GM21717 (cell line): ENCODE measurements at regions not wholly inside any gene's neighbourhood (a gene's known extent, or its start where the extent isn't known, plus 50 kb on each side); places are given as distances from the start of the nearest gene placed in this dataset.
"Not testable (repeated sequence)": the region's sequence is repeated elsewhere in the genome, so short reads cannot be mapped to it uniquely, and the experiment has no call there.

Experiments used
- ATAC-seq: cut with Tn5 transposase; IDR thresholded peaks from one replicate; pipeline ENCODE4 v1.9.1; 2021; ENCODE audit warnings: mild to moderate bottlenecking, moderate library complexity; ENCODE audit not compliant: unreplicated experiment

- not testable (repeated sequence) for ATAC-seq
These were observed 91.0 kb upstream of the SPDYE9 start for GRCh38 chr7:73176813-73177212.

DNA sequence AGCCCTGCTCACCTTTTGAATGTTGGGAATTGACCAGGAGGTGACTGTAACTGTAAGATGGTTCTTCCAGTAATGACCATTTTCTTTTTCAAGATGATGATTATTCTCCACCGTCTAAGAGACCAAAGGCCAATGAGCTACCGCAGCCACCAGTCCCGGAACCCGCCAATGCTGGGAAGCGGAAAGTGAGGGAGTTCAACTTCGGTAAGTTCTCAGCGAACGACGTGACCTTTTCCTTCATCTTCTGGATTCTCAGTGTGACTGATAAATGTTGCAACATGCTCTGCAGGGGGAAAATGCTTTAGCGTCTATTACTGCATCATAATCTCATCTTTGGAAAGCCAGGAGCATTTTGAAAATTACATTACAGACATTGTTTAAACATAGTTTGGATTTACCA lies 89.5 kb upstream of the SPDYE9 start:
- ATAC-seq: not testable (repeated sequence)

- not testable (repeated sequence) for ATAC-seq
These were observed 85.1 kb upstream of the SPDYE9 start for GRCh38 chr7:73170902-73171301.

DNA sequence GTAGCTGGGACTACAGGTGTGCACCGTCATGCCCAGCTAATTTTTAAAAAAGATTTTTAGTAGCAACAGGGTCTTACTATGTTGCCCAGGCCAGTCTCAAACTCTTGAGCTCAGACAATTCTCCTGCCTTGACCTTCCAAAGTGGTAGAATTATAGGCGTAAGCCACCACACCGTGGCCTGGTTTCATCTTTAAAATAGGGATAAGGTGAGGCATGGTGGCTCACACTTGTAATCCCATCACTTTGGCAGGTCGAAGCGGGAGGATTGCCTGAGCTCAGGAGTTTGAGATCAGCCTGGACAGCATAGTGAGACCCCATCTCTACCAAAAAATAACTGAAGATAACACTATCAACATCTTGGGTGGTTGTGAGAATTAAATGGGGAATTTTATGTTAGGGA lies 84.6 kb upstream of the SPDYE9 start:
- not testable (repeated sequence) for ATAC-seq

DNA sequence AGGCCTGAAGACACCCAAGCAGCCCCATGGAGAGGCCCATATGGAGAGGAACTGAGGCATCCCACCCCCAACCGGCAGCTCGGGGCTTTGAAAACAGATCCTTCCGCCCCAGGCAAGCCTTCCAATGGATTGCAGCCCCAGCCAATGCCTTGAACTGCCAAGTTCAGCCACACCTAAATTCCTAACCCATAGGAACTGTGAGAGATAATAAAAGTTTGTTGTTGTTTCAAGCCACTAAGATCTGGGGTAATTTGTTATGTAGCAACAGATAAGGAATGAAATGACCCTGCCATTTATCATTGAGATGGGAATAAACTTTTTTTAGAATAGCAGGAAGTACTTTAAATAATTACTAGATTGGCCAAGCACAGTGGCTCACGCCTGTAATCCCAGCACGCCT lies 80.3 kb upstream of the SPDYE9 start:
- not testable (repeated sequence) for ATAC-seq

- not testable (repeated sequence) for ATAC-seq
These were observed 76.8 kb upstream of the SPDYE9 start for GRCh38 chr7:73162680-73163079.

GRCh38 chr7:73161727-73162126 lies 75.9 kb upstream of the SPDYE9 start:
- ATAC-seq: not testable (repeated sequence)

GRCh38 chr7:73157169-73157661 lies 71.4 kb upstream of the SPDYE9 start:
- not testable (repeated sequence) for ATAC-seq

GRCh38 chr7:73156510-73157168 lies 70.8 kb upstream of the SPDYE9 start:
- not testable (repeated sequence) for ATAC-seq

DNA sequence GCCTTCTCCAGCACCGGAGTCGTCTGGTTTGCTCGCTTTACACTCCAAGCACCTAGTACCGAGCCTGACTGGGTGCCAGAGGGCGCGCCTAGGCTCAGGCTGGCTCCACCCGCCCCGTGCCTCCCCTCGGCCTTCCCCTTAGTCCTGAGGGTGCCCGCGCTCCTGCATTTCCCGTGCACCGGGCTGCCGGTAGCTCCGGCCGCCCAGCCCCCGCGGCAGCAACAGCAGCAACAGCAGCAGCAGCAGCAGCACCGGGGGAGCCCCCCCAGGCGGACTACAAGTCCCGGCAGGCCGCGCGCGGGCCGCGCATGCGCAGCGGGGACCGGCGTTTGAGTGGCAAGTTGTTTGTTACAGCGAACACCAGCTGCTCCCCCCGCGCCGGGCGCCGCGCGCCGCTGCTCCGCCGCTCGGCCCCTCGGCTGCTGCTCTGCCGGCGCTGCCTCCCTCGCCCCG lies 68.8 kb upstream of the SPDYE9 start:
- ATAC-seq: peak; percentile 77

DNA sequence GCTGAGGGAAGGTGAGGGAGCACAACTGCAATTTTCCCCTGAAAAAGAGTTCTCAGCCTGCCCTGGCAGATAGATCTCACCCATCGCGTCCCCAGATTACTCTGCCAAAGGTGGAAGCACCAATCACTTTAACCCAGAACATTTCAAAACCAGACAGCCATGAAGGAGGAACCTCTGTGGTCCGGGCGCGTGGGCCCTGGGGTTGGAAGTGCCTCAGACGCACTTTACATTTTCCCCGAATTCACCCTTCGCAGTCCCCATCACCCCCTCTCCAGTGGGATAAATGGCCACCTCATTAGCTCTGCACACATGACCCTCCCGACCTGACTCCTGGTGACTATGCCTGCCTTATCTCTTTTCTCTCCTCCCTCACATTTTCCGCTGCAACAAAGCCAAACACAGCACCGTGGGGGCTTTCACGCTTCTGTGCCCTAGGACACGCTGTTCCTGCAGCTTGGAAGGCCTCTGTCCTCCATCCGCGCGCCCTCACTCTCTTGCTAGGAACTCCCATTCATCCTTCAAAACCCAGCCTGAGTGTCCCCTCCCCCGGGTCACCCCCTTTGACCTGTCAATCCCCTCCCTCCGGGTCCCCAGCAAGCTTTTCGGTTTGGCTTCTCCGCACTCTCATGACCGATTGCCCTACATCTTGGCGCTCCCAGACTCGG lies 68.2 kb upstream of the SPDYE9 start:
- ATAC-seq: not testable (repeated sequence)

DNA sequence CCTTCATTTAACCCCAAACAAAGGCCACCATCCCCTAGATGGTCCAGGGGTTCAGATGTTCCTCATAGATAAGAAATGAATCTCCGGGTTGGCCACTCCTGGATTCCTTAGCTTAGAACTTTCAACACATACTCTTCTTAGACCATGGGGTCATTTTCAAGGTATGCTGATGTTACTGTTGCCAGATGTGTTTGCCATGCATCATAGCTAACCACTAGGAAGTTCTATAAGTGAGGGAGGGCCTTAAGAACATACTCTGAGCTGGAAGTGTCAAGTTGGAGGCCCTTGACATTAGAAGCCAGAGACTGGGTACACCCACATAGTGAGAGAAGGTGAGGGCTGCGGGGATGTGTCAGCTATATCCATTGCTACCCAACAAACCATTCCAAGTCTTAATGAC lies 62.7 kb upstream of the SPDYE9 start:
- not testable (repeated sequence) for ATAC-seq

DNA sequence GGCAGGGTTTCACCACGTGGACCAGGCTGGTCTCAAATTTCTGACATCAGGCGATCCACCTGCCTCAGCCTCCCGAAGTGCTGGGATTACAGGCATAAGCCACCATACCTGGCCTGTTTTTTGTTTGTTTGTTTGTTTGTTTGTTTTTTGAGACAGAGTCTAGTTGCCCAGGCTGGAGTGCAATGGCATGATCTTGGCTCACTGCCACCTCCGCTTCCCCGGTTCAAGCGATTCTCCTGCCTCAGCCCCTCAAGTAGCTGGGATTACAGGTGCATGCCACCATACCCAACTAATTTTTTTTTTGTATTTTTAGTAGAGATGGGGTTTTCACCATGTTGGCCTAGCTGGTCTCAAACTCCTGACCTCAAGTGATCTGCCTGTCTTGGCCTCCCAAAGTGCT lies 61.8 kb upstream of the SPDYE9 start:
- ATAC-seq: not testable (repeated sequence)

DNA sequence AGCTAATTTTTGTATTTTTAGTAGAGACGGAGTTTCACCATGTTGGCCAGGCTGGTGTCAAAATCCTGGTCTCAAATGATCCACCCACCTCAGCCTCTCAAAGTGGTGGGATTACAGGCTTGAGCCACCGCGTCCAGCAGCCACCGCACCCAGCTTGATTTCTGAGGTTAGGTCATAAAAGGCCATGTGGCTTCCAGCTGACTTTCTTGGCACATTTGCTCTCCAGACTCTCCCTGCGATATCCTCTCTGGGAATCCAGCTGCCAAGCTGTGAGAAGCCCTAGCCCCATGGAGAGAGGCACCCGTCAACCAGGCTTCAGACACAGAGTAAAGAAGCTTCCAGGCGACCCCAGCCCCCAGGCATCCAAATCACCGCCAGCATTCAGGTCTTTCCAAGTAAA lies 58.2 kb upstream of the SPDYE9 start:
- not testable (repeated sequence) for ATAC-seq

DNA sequence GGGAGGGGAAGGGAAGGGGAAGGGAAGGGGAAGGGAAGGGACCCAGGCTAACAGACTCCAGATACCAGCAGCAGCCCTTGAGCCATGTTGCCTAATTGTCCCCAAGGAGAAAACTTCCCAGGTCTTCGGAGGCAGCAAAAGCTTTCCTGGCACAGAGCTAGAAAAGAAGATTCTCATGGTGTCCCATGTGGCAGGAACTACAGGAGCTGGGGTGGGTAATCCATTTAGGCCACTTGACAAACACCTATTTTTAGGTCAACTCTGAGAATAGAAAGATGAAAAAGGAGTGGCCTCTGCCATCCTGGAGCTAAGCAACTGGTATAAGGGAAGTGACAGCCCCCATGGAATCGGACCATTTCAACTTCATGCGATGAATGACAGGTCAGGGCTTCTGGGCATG lies 52.1 kb upstream of the SPDYE9 start:
- ATAC-seq: not testable (repeated sequence)
